HEK293 (cell line): ENCODE measurements at regions not wholly inside any gene's neighbourhood (a gene's known extent, or its start where the extent isn't known, plus 50 kb on each side); places are given as distances from the start of the nearest gene placed in this dataset.

Source experiments
- CTCF ChIA-PET: fragments of 350-600 bp; formaldehyde crosslinking; extraction: SDS; loops from one replicate; lab custom pipeline; 2021; ENCODE audit warnings: antibody characterized with exemption; lab: Yijun Ruan, JAX
- POLR2A ChIA-PET: fragments of 300-600 bp; formaldehyde crosslinking; extraction: SDS; loops from one replicate; lab custom pipeline; 2020; ENCODE audit warnings: antibody characterized with exemption, inconsistent platforms; lab: Yijun Ruan, JAX
- H3K27ac ChIP-seq: fragments of 200-500 bp; sonication (Bioruptor generic); 2 replicates; pipeline ENCODE4 v1.5.1; 2014; ENCODE audit warnings: low read depth, low read length, control low read depth, inconsistent platforms; ENCODE audit errors: extremely low read depth
- H3K36me3 ChIP-seq, 2 experiments: fragments of 200-500 bp in 1 of 2; sonication (Bioruptor generic) in 1 of 2; 1 replicate in 1 of 2; 2 replicates in 1 of 2; pipeline ENCODE4 v1.5.1; 2014 to 2017; ENCODE audit warnings: inconsistent platforms in 2 of 2, low read length in 2 of 2; ENCODE audit not compliant: control insufficient read depth in 2 of 2, insufficient read depth in 1 of 2
- H3K4me1 ChIP-seq: fragments of 200-500 bp; sonication (Bioruptor generic); 2 replicates; pipeline ENCODE4 v1.5.1; 2014; ENCODE audit warnings: mild to moderate bottlenecking, low read length, inconsistent platforms; ENCODE audit not compliant: control insufficient read depth, insufficient read depth
- H3K4me3 ChIP-seq: 2 replicates; pipeline ENCODE4 v1.5.1; 2011; ENCODE audit warnings: low read depth, mild to moderate bottlenecking, control low read depth, low read length, moderate library complexity
- H3K9me3 ChIP-seq: fragments of 200-500 bp; sonication (Bioruptor generic); 2 replicates; pipeline ENCODE4 v1.5.1; 2014; ENCODE audit warnings: low read depth, low read length, inconsistent platforms; ENCODE audit not compliant: control insufficient read depth, insufficient read depth
- GLI4 ChIP-seq: fragments of 450-650 bp; formaldehyde crosslinking; IDR thresholded peaks from 2 replicates; pipeline ENCODE4 v1.5.1; 2016; ENCODE audit warnings: missing biosample characterization, missing genetic modification characterization
- HOXA7 ChIP-seq: sonication (generic); formaldehyde crosslinking; IDR thresholded peaks from 2 replicates; pipeline ENCODE4 v1.8.1; 2022; ENCODE audit warnings: missing genetic modification reagents, borderline replicate concordance
- HOXD13 ChIP-seq: sonication (generic); formaldehyde crosslinking; IDR thresholded peaks from 2 replicates; pipeline ENCODE4 v1.8.0; 2022; ENCODE audit warnings: missing genetic modification reagents, borderline replicate concordance
- SCRT2 ChIP-seq: fragments of 450-650 bp; formaldehyde crosslinking; IDR thresholded peaks from 2 replicates; pipeline ENCODE4 v1.5.1; 2016; ENCODE audit warnings: missing biosample characterization, missing genetic modification characterization
- SP2 ChIP-seq: fragments of 450-650 bp; formaldehyde crosslinking; IDR thresholded peaks from 2 replicates; pipeline ENCODE4 v1.5.1; 2016; ENCODE audit warnings: missing biosample characterization, missing genetic modification characterization
- SP7 ChIP-seq: fragments of 450-650 bp; formaldehyde crosslinking; IDR thresholded peaks from 2 replicates; pipeline ENCODE4 v1.5.1; 2016; ENCODE audit warnings: missing biosample characterization, missing genetic modification characterization
- ZNF121 ChIP-seq: fragments of 450-650 bp; formaldehyde crosslinking; IDR thresholded peaks from 2 replicates; pipeline ENCODE4 v1.5.1; 2016; ENCODE audit warnings: missing biosample characterization, missing genetic modification characterization
- ZNF175 ChIP-seq: fragments of 450-650 bp; formaldehyde crosslinking; IDR thresholded peaks from 2 replicates; pipeline ENCODE4 v1.5.1; 2016; ENCODE audit warnings: missing biosample characterization, missing genetic modification characterization
- ZNF211 ChIP-seq: fragments of 450-650 bp; formaldehyde crosslinking; IDR thresholded peaks from 2 replicates; pipeline ENCODE4 v1.5.1; 2016; ENCODE audit warnings: low read depth, missing biosample characterization, missing genetic modification characterization
- ZNF335 ChIP-seq: fragments of 450-650 bp; formaldehyde crosslinking; conservative IDR thresholded peaks from 2 replicates; pipeline ENCODE4 v1.5.1; 2016; ENCODE audit warnings: missing biosample characterization, missing genetic modification characterization
- ZNF473 ChIP-seq: fragments of 450-650 bp; formaldehyde crosslinking; IDR thresholded peaks from 2 replicates; pipeline ENCODE4 v1.5.1; 2017; ENCODE audit warnings: missing biosample characterization, missing genetic modification characterization
- ZNF626 ChIP-seq: fragments of 450-650 bp; sonication (Bioruptor Pico); formaldehyde crosslinking; IDR thresholded peaks from 2 replicates; pipeline ENCODE4 v1.5.1; 2018; ENCODE audit warnings: missing biosample characterization, missing genetic modification characterization, inconsistent platforms
- ZNF792 ChIP-seq: fragments of 450-650 bp; formaldehyde crosslinking; IDR thresholded peaks from 2 replicates; pipeline ENCODE4 v1.5.1; 2016; ENCODE audit warnings: missing biosample characterization, missing genetic modification characterization
- TF ChIP-seq, protein P1 (sequence below): fragments of 450-650 bp; formaldehyde crosslinking; IDR thresholded peaks from 2 replicates; pipeline ENCODE4 v1.5.1; 2016; ENCODE audit warnings: missing biosample characterization, missing genetic modification characterization, borderline replicate concordance
- TF ChIP-seq, protein P2 (sequence below): fragments of 450-650 bp; formaldehyde crosslinking; IDR thresholded peaks from 2 replicates; pipeline ENCODE4 v1.5.0; 2017; ENCODE audit warnings: missing biosample characterization, missing genetic modification characterization, borderline replicate concordance
- TF ChIP-seq, protein P3 (sequence below): fragments of 450-650 bp; formaldehyde crosslinking; IDR thresholded peaks from 2 replicates; pipeline ENCODE4 v1.5.1; 2016; ENCODE audit warnings: missing biosample characterization, missing genetic modification characterization

DNA sequence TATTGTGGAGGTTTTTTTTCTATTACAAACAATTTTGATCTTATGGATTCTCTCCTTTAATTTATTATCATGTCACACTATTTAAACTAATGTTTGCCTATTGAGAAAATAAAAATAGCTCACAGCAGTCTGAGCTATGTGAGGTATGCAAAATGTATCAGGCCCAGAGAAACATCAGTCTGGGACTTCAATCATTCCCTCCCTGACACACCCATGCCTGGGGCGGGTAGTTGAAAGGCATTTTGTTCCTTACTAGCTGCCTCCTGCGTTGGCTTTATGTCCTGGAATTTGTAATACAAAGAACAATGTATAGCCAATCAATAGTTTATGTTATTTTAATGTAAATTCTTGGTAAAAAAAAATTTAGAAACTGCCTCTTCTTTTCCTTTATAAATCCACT, 403.3 kb downstream of the EPM2A start:
- Histone ChIP-seq H3K9me3 (no peaks in the 10 kb centered on the region), H3K27ac (no peak overlapping the region), H3K4me1 (no peaks in the 10 kb centered on the region), H3K4me3 (no peak overlapping the region), H3K36me3 (no peaks in the 10 kb centered on the region)
- ChIA-PET CTCF (interaction anchor here (1.4 kb wide), 1 partner anchor 301 kb away, joined by 4 read pairs; no protein-coding TSS in a partner anchor), POLR2A (no interaction called here)
- TF ChIP-seq HOXD13 (CRISPR knock-in tag) (no peak), ZNF473 (tag by site-specific recombination) (no peak), ZNF211 (no peak), ZNF626 (tag by site-specific recombination) (no peak), SP2 (tag by site-specific recombination) (no peak), GLI4 (tag by site-specific recombination) (no peak), ZNF175 (no peak), ZNF335 (tag by site-specific recombination) (no peak), SCRT2 (tag by site-specific recombination) (no peak), HOXA7 (CRISPR knock-in tag) (no peak), ZNF121 (tag by site-specific recombination) (no peak), SP7 (tag by site-specific recombination) (no peak), ZNF792 (tag by site-specific recombination) (no peak)
- TF ChIP-seq, protein P1, sequence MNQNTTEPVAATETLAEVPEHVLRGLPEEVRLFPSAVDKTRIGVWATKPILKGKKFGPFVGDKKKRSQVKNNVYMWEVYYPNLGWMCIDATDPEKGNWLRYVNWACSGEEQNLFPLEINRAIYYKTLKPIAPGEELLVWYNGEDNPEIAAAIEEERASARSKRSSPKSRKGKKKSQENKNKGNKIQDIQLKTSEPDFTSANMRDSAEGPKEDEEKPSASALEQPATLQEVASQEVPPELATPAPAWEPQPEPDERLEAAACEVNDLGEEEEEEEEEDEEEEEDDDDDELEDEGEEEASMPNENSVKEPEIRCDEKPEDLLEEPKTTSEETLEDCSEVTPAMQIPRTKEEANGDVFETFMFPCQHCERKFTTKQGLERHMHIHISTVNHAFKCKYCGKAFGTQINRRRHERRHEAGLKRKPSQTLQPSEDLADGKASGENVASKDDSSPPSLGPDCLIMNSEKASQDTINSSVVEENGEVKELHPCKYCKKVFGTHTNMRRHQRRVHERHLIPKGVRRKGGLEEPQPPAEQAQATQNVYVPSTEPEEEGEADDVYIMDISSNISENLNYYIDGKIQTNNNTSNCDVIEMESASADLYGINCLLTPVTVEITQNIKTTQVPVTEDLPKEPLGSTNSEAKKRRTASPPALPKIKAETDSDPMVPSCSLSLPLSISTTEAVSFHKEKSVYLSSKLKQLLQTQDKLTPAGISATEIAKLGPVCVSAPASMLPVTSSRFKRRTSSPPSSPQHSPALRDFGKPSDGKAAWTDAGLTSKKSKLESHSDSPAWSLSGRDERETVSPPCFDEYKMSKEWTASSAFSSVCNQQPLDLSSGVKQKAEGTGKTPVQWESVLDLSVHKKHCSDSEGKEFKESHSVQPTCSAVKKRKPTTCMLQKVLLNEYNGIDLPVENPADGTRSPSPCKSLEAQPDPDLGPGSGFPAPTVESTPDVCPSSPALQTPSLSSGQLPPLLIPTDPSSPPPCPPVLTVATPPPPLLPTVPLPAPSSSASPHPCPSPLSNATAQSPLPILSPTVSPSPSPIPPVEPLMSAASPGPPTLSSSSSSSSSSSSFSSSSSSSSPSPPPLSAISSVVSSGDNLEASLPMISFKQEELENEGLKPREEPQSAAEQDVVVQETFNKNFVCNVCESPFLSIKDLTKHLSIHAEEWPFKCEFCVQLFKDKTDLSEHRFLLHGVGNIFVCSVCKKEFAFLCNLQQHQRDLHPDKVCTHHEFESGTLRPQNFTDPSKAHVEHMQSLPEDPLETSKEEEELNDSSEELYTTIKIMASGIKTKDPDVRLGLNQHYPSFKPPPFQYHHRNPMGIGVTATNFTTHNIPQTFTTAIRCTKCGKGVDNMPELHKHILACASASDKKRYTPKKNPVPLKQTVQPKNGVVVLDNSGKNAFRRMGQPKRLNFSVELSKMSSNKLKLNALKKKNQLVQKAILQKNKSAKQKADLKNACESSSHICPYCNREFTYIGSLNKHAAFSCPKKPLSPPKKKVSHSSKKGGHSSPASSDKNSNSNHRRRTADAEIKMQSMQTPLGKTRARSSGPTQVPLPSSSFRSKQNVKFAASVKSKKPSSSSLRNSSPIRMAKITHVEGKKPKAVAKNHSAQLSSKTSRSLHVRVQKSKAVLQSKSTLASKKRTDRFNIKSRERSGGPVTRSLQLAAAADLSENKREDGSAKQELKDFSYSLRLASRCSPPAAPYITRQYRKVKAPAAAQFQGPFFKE, result no peak
- TF ChIP-seq, protein P2, sequence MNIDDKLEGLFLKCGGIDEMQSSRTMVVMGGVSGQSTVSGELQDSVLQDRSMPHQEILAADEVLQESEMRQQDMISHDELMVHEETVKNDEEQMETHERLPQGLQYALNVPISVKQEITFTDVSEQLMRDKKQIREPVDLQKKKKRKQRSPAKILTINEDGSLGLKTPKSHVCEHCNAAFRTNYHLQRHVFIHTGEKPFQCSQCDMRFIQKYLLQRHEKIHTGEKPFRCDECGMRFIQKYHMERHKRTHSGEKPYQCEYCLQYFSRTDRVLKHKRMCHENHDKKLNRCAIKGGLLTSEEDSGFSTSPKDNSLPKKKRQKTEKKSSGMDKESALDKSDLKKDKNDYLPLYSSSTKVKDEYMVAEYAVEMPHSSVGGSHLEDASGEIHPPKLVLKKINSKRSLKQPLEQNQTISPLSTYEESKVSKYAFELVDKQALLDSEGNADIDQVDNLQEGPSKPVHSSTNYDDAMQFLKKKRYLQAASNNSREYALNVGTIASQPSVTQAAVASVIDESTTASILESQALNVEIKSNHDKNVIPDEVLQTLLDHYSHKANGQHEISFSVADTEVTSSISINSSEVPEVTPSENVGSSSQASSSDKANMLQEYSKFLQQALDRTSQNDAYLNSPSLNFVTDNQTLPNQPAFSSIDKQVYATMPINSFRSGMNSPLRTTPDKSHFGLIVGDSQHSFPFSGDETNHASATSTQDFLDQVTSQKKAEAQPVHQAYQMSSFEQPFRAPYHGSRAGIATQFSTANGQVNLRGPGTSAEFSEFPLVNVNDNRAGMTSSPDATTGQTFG (tag by site-specific recombination), result no peak
- TF ChIP-seq, protein P3, sequence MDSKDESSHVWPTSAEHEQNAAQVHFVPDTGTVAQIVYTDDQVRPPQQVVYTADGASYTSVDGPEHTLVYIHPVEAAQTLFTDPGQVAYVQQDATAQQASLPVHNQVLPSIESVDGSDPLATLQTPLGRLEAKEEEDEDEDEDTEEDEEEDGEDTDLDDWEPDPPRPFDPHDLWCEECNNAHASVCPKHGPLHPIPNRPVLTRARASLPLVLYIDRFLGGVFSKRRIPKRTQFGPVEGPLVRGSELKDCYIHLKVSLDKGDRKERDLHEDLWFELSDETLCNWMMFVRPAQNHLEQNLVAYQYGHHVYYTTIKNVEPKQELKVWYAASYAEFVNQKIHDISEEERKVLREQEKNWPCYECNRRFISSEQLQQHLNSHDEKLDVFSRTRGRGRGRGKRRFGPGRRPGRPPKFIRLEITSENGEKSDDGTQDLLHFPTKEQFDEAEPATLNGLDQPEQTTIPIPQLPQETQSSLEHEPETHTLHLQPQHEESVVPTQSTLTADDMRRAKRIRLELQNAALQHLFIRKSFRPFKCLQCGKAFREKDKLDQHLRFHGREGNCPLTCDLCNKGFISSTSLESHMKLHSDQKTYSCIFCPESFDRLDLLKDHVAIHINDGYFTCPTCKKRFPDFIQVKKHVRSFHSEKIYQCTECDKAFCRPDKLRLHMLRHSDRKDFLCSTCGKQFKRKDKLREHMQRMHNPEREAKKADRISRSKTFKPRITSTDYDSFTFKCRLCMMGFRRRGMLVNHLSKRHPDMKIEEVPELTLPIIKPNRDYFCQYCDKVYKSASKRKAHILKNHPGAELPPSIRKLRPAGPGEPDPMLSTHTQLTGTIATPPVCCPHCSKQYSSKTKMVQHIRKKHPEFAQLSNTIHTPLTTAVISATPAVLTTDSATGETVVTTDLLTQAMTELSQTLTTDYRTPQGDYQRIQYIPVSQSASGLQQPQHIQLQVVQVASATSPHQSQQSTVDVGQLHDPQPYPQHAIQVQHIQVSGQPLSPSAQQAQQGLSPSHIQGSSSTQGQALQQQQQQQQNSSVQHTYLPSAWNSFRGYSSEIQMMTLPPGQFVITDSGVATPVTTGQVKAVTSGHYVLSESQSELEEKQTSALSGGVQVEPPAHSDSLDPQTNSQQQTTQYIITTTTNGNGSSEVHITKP (tag by site-specific recombination), result no peak
